Testis (tissue), 2 donors: ENCODE measurements at regions not wholly inside any gene's neighbourhood (a gene's known extent, or its start where the extent isn't known, plus 50 kb on each side); places are given as distances from the start of the nearest gene placed in this dataset.

Experiments used
- POLR2A ChIP-seq: fragments of 450-650 bp; IDR thresholded peaks from one replicate; pipeline ENCODE4 v1.6.1; 2017; ENCODE audit warnings: antibody characterized with exemption, mild to moderate bottlenecking, moderate library complexity
- TF ChIP-seq, protein P1 (sequence below), 3 experiments: fragments of 450-650 bp in 2 of 3; fragments of 200-600 bp in 1 of 3; sonication (generic) in 1 of 3; IDR thresholded peaks; one replicate each; pipeline ENCODE4 v1.5.1; 2016 to 2019; ENCODE audit warnings: antibody characterized with exemption in 3 of 3, mild to moderate bottlenecking in 2 of 3, moderate library complexity in 1 of 3

DNA sequence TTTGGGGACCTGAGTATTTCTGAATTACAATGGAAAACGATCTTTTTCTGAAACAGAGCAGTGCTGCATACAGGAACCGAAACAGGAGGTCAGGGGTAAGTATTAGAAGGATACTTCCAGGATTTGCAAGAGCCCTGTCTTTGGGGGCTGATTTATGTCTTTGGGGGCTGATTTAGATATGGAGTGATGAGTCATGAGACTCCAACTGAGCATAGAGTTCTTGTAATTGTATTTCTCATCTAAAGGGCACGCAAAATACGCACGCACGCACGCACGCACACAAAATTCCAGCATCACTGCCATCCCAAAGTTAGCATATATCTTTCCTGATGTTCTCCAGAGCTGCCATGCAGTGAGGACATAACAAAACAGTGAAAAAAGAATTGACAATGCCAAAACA is 414.8 kb upstream of the CCNH start:
- TF ChIP-seq, protein P1, sequence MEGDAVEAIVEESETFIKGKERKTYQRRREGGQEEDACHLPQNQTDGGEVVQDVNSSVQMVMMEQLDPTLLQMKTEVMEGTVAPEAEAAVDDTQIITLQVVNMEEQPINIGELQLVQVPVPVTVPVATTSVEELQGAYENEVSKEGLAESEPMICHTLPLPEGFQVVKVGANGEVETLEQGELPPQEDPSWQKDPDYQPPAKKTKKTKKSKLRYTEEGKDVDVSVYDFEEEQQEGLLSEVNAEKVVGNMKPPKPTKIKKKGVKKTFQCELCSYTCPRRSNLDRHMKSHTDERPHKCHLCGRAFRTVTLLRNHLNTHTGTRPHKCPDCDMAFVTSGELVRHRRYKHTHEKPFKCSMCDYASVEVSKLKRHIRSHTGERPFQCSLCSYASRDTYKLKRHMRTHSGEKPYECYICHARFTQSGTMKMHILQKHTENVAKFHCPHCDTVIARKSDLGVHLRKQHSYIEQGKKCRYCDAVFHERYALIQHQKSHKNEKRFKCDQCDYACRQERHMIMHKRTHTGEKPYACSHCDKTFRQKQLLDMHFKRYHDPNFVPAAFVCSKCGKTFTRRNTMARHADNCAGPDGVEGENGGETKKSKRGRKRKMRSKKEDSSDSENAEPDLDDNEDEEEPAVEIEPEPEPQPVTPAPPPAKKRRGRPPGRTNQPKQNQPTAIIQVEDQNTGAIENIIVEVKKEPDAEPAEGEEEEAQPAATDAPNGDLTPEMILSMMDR (IDR thresholded peaks at IDR 0.05), result no peak
- no peak for TF ChIP-seq POLR2A
